HFFc6 (cell line): ENCODE measurements at regions not wholly inside any gene's neighbourhood (a gene's known extent, or its start where the extent isn't known, plus 50 kb on each side); places are given as distances from the start of the nearest gene placed in this dataset.

Source experiments
- DNase-seq: peaks from one replicate; pipeline ENCODE4 v3.0.0-alpha.2; 2018
- H3K27ac Mint-ChIP-seq: 2 replicates; pipeline ENCODE4 v1.8.0; 2020; ENCODE audit warnings: mild to moderate bottlenecking, mixed read lengths
- H3K27me3 Mint-ChIP-seq: 2 replicates; pipeline ENCODE4 v1.8.0; 2021; ENCODE audit warnings: mild to moderate bottlenecking, moderate library complexity, mixed read lengths; ENCODE audit not compliant: insufficient read depth
- H3K36me3 Mint-ChIP-seq: 2 replicates; pipeline ENCODE4 v1.8.0; 2021; ENCODE audit warnings: low read depth, mixed read lengths
- H3K4me1 Mint-ChIP-seq: 2 replicates; pipeline ENCODE4 v1.8.0; 2020; ENCODE audit warnings: low read depth, mixed read lengths
- H3K4me3 Mint-ChIP-seq: 2 replicates; pipeline ENCODE4 v1.8.0; 2020; ENCODE audit warnings: mild to moderate bottlenecking, moderate library complexity, mixed read lengths
- H3K9me3 Mint-ChIP-seq: 2 replicates; pipeline ENCODE4 v1.8.0; 2020; ENCODE audit warnings: mild to moderate bottlenecking, mixed read lengths
- CTCF ChIP-seq: fragments of 200-600 bp; sonication (generic); IDR thresholded peaks from 2 replicates; pipeline ENCODE4 v1.5.0; 2021; ENCODE audit warnings: antibody characterized with exemption, mild to moderate bottlenecking

- H3K27ac Mint-ChIP-seq: no peak overlapping the region
- no peaks in the 10 kb centered on the region for H3K36me3 Mint-ChIP-seq
- H3K27me3 Mint-ChIP-seq: no peaks in the 10 kb centered on the region
- no peaks in the 10 kb centered on the region for H3K4me1 Mint-ChIP-seq
- peaks cover 42% of the 10 kb centered on the region for H3K9me3 Mint-ChIP-seq
- DNase-seq: no peak
- no peak for TF ChIP-seq CTCF
- H3K4me3 Mint-ChIP-seq: no peak overlapping the region
Observed at GRCh38 chr3:83251490-83251889, 1490.0 kb upstream of the GBE1 start.

GRCh38 chr3:83250613-83251012 lies 1489.2 kb upstream of the GBE1 start:
- H3K4me1 Mint-ChIP-seq: no peaks in the 10 kb centered on the region
- TF ChIP-seq CTCF: no peak
- H3K36me3 Mint-ChIP-seq: no peaks in the 10 kb centered on the region
- no peaks in the 10 kb centered on the region for H3K27me3 Mint-ChIP-seq
- peaks cover 51% of the 10 kb centered on the region for H3K9me3 Mint-ChIP-seq
- H3K4me3 Mint-ChIP-seq: no peak overlapping the region
- DNase-seq: no peak
- no peak overlapping the region for H3K27ac Mint-ChIP-seq

GRCh38 chr3:83248454-83248853 lies 1487.0 kb upstream of the GBE1 start:
- Mint-ChIP-seq H3K9me3 (peaks cover 54% of the 10 kb centered on the region), H3K27me3 (no peaks in the 10 kb centered on the region), H3K4me1 (no peaks in the 10 kb centered on the region)

DNA sequence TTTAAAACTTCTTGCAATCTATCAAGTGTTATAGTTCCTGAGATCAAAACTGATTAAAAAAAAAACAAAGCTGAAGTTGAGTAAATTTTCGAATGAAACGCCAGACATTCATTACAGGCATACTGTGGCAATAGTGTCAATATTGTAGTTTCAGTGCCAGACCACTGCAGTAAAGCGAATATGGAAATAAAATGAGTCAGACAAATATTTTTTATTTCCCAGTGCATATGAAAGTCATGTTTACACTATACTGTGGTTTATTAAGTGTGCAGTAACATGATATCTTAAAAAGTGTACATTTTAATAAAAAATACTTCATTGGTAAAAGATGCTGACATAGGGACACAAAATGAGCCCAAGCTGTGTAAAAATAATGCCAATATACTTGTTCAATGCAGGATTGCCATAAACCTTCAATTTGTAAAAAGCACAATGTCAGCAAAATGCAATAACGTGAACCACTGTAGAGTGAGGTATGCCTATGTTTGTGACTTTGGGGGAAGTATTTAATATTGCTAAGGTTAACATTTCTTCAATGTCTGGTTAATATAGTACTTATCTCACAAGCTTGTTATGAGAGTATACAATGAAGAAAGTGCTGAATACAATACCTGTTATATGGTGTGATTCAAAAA lies 1473.9 kb upstream of the GBE1 start:
- Mint-ChIP-seq H3K4me3 (no peak overlapping the region), H3K9me3 (peaks cover 25% of the 10 kb centered on the region), H3K36me3 (no peaks in the 10 kb centered on the region), H3K4me1 (no peaks in the 10 kb centered on the region), H3K27ac (no peak overlapping the region), H3K27me3 (no peaks in the 10 kb centered on the region)
- no peak for TF ChIP-seq CTCF
- DNase-seq: no peak

More at GRCh38 chr3:83248454-83248853, 1487.0 kb upstream of the GBE1 start:
- TF ChIP-seq CTCF: no peak
- no peak overlapping the region for H3K27ac Mint-ChIP-seq
- H3K36me3 Mint-ChIP-seq: no peaks in the 10 kb centered on the region
- no peak overlapping the region for H3K4me3 Mint-ChIP-seq
- DNase-seq: no peak

GRCh38 chr3:83233715-83234114 lies 1472.3 kb upstream of the GBE1 start:
- no peak for TF ChIP-seq CTCF
- Mint-ChIP-seq H3K27ac (no peak overlapping the region), H3K4me1 (no peaks in the 10 kb centered on the region), H3K4me3 (no peak overlapping the region), H3K36me3 (no peaks in the 10 kb centered on the region), H3K9me3 (peaks cover 19% of the 10 kb centered on the region), H3K27me3 (no peaks in the 10 kb centered on the region)
- no peak for DNase-seq

- H3K27me3 Mint-ChIP-seq: no peaks in the 10 kb centered on the region
- no peak overlapping the region for H3K4me3 Mint-ChIP-seq
- peaks cover 20% of the 10 kb centered on the region for H3K9me3 Mint-ChIP-seq
- no peak for DNase-seq
- H3K27ac Mint-ChIP-seq: no peak overlapping the region
- no peaks in the 10 kb centered on the region for H3K4me1 Mint-ChIP-seq
- no peak for TF ChIP-seq CTCF
- no peaks in the 10 kb centered on the region for H3K36me3 Mint-ChIP-seq
Observed at GRCh38 chr3:83230841-83231240, 1469.4 kb upstream of the GBE1 start.
